Breast epithelium (tissue), 4 donors: ENCODE measurements at regions not wholly inside any gene's neighbourhood (a gene's known extent, or its start where the extent isn't known, plus 50 kb on each side); places are given as distances from the start of the nearest gene placed in this dataset.

Experiments
- DNase-seq, 2 donors: peaks; one replicate each; pipeline ENCODE4 v3.0.0-alpha.2; 2019; ENCODE audit warnings: low spot score in 2 of 2
- H3K27ac ChIP-seq, 2 donors: fragments of 200-600 bp; sonication (generic) in 1 of 2; one replicate each; pipeline ENCODE4 v1.5.1; 2016 to 2019; ENCODE audit warnings: mild to moderate bottlenecking in 1 of 2
- H3K27me3 ChIP-seq, 2 donors: fragments of 200-600 bp; sonication (generic) in 1 of 2; one replicate each; pipeline versions ENCODE4 v1.5.1 to v1.6.0; 2017 to 2019; ENCODE audit warnings: control low read depth in 1 of 2, mild to moderate bottlenecking in 1 of 2
- H3K36me3 ChIP-seq: fragments of 200-600 bp; one replicate; pipeline ENCODE4 v1.5.1; 2019
- H3K4me1 ChIP-seq, 2 donors: fragments of 200-600 bp; sonication (generic); one replicate each; pipeline ENCODE4 v1.5.1; 2016 to 2019; ENCODE audit warnings: control low read depth in 1 of 2
- H3K4me3 ChIP-seq, 3 donors: fragments of 200-600 bp; sonication (generic); 1 replicate in 2 of 3; 2 replicates in 1 of 3; pipeline ENCODE4 v1.5.1; 2016 to 2019; ENCODE audit warnings: mild to moderate bottlenecking in 3 of 3, moderate library complexity in 2 of 3
- H3K9me3 ChIP-seq, 2 donors: fragments of 200-600 bp; sonication (generic) in 1 of 2; one replicate each; pipeline ENCODE4 v1.5.1; 2016 to 2019; ENCODE audit warnings: control low read depth in 1 of 2
- CTCF ChIP-seq, 3 donors: fragments of 450-650 bp; IDR thresholded peaks; one replicate each; pipeline ENCODE4 v1.5.1; 2016 to 2017; ENCODE audit warnings: antibody characterized with exemption in 3 of 3, mild to moderate bottlenecking in 3 of 3, moderate library complexity in 3 of 3
- POLR2A ChIP-seq: fragments of 450-650 bp; IDR thresholded peaks from one replicate; pipeline ENCODE4 v1.6.1; 2016; ENCODE audit warnings: antibody characterized with exemption, mild to moderate bottlenecking, moderate library complexity
- POLR2AphosphoS5 ChIP-seq, 3 donors: sonication (generic); formaldehyde crosslinking; IDR thresholded peaks; one replicate each; pipeline ENCODE4 v1.6.1; 2017; ENCODE audit warnings: antibody characterized with exemption in 3 of 3
- intact Hi-C: fragments of 100-400 bp; cut with DNase I; formaldehyde crosslinking; loops from one replicate; pipeline ENCODE4 v1.15.1; 2023; ENCODE audit warnings: low total_unique reads

DNA sequence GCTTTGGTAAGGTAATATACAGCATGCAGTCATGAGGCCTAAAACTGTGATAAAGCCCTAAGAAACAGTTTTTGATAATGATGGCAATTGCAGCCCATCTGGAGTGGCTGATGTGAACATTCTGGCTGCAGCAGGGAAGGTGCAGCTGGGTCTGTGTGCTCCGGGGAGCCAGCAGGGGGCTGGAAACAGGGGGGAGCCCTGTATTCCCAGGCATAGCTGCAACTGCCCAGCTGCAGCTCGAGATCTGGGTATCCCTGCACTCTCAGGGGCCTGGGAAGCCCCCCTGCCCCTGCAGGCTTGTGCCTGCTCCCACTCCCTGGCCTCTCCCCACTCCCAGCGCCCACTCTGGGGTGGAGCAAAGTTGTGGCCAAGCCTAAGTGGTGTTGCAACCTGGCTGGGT is 95.6 kb downstream of the RRAGB start:
- intact Hi-C loops: no loop called here
- no peak overlapping the region for H3K4me3 ChIP-seq
- no peak for TF ChIP-seq POLR2AphosphoS5 (IDR thresholded peaks at IDR 0.05)
- TF ChIP-seq CTCF (IDR thresholded peaks at IDR 0.05): no peak
- TF ChIP-seq POLR2A: no peak
- peaks cover 10 to 15% of the 10 kb centered on the region in 2 donors for H3K9me3 ChIP-seq
- H3K36me3 ChIP-seq: no peaks in the 10 kb centered on the region
- no peak overlapping the region for H3K27ac ChIP-seq
- DNase-seq: no peak
- H3K27me3 ChIP-seq: no peaks in the 10 kb centered on the region
- no peaks in the 10 kb centered on the region for H3K4me1 ChIP-seq

DNA sequence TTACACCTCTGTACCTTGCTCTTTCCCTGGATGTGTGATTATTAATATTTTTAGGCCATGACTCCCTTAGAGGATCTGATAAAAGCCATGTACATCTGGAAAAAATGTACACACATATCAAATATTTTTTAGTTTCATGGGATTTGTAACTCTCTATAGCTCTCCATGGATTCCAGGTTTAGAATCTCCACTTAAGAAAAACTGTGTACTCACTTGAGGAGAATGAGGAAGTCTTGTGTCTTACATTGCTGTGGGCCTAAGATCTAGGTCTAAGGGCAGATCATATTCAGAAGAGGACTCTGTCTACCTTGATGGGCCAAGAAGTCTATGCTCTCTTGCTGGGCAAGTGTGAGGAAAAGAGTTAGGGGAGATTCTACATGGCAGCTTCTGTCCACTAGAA is 98.0 kb downstream of the RRAGB start:
- DNase-seq: no peak
- intact Hi-C loops: no loop called here
- H3K36me3 ChIP-seq: no peaks in the 10 kb centered on the region
- H3K9me3 ChIP-seq: peaks cover 10 to 15% of the 10 kb centered on the region in 2 donors
- TF ChIP-seq CTCF (IDR thresholded peaks at IDR 0.05) (no peak), POLR2A (no peak), POLR2AphosphoS5 (IDR thresholded peaks at IDR 0.05) (no peak)
- H3K4me1 ChIP-seq: no peaks in the 10 kb centered on the region
- H3K27me3 ChIP-seq: no peaks in the 10 kb centered on the region
- H3K4me3 ChIP-seq: no peak overlapping the region
- H3K27ac ChIP-seq: no peak overlapping the region

DNA sequence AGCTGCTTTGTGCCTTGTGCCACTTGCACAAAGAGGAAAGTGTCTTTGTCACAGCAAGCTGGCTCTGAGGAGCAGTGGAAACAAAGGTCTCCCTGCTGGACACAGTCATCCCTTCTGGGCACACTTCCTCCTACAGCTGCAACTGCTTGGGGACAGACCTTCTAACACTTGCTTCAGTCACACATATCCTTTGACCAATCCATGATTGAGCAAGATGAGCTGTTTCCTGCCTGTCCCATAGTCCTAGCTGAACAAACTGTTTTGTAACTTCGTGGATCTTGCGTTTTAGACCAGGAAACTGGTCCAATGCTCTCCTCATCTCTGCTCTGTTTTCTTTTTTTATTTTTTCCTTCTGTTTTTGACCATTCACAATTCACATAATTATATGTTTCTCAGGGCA is 98.5 kb downstream of the RRAGB start:
- no peak overlapping the region for H3K27ac ChIP-seq
- intact Hi-C loops: no loop called here
- H3K36me3 ChIP-seq: no peaks in the 10 kb centered on the region
- DNase-seq: no peak
- H3K4me3 ChIP-seq: no peak overlapping the region
- no peaks in the 10 kb centered on the region for H3K27me3 ChIP-seq
- H3K9me3 ChIP-seq: peaks cover 10 to 14% of the 10 kb centered on the region in 2 donors
- TF ChIP-seq POLR2AphosphoS5 (IDR thresholded peaks at IDR 0.05): no peak
- no peak for TF ChIP-seq POLR2A
- TF ChIP-seq CTCF (IDR thresholded peaks at IDR 0.05): no peak
- no peaks in the 10 kb centered on the region for H3K4me1 ChIP-seq

GRCh38 chrX:55818673-55819375 is 101.3 kb downstream of the RRAGB start:
- Histone ChIP-seq H3K27ac (no peak overlapping the region), H3K9me3 (peaks cover 0 to 6% of the 10 kb centered on the region in 2 donors), H3K27me3 (no peaks in the 10 kb centered on the region), H3K36me3 (no peaks in the 10 kb centered on the region), H3K4me3 (no peak overlapping the region), H3K4me1 (no peaks in the 10 kb centered on the region)
- TF ChIP-seq POLR2AphosphoS5 (IDR thresholded peaks at IDR 0.05): no peak
- no peak for TF ChIP-seq POLR2A
- no peak for DNase-seq
- intact Hi-C loops: no loop called here

- Histone ChIP-seq H3K27me3 (peaks cover 0 to 25% of the 10 kb centered on the region in 2 donors), H3K36me3 (no peaks in the 10 kb centered on the region), H3K9me3 (peaks cover 0 to 5% of the 10 kb centered on the region in 2 donors), H3K4me3 (no peak overlapping the region), H3K4me1 (no peaks in the 10 kb centered on the region), H3K27ac (no peak overlapping the region)
- no peak for TF ChIP-seq POLR2AphosphoS5 (IDR thresholded peaks at IDR 0.05)
- TF ChIP-seq POLR2A: no peak
- TF ChIP-seq CTCF (IDR thresholded peaks at IDR 0.05): no peak
- DNase-seq: no peak
- intact Hi-C loops: no loop called here
These were observed 121.9 kb downstream of the RRAGB start for GRCh38 chrX:55839485-55839884.
